ENCODE measurements at regions not wholly inside any gene's neighbourhood (a gene's known extent, or its start where the extent isn't known, plus 50 kb on each side); places are given as distances from the start of the nearest gene placed in this dataset.

GRCh38 chr16:5977329-5977728, 879.7 kb upstream of the EEF2KMT start:
- TF ChIP-seq CTCF (IDR thresholded peaks at IDR 0.05; ENCODE audit: low read depth, low read length, poor library complexity, severe bottlenecking), result no peak
- no peak for TF ChIP-seq EZH2phosphoT487 (IDR thresholded peaks at IDR 0.05; ENCODE audit: borderline replicate concordance, low read length)
